Epithelial cell of esophagus (primary cell): ENCODE measurements at regions not wholly inside any gene's neighbourhood (a gene's known extent, or its start where the extent isn't known, plus 50 kb on each side); places are given as distances from the start of the nearest gene placed in this dataset.
"Not testable (repeated sequence)": the region's sequence is repeated elsewhere in the genome, so short reads cannot be mapped to it uniquely, and the experiment has no call there.

ENCODE experiments used
- DNase-seq: peaks from one replicate; pipeline ENCODE4 v3.0.0; 2010; ENCODE audit warnings: low read depth
- H3K4me3 ChIP-seq: 2 replicates; pipeline ENCODE4 v1.5.1; 2011; ENCODE audit warnings: mild to moderate bottlenecking, low read length, control low read depth
- TF ChIP-seq, protein P1 (sequence below): IDR thresholded peaks from 2 replicates; pipeline ENCODE4 v1.5.1; 2011; ENCODE audit warnings: low read depth, mild to moderate bottlenecking, low read length, control low read depth, inconsistent platforms; ENCODE audit not compliant: insufficient read depth; ENCODE audit errors: missing control alignments

DNA sequence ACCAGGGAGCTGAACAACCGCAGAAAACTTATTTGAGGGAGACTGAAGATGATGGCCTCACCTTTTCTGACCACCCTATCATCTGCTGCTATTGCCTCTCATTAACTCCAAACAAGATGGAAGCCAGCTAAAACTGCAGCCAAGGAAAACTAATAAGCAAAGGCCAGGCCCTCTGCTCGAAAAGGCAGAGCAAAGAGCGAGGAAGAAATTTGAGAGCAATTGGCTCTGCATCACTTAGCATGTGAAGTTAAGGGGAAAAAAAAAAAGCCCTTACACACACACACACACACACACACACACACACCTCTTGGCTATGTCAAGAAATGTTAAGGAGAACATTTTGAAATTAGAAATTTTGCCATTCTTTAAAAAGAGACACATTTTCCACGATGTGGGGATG is 228.1 kb upstream of the CYLC2 start:
- no peak for DNase-seq
- no peak overlapping the region for H3K4me3 ChIP-seq
- TF ChIP-seq, protein P1, sequence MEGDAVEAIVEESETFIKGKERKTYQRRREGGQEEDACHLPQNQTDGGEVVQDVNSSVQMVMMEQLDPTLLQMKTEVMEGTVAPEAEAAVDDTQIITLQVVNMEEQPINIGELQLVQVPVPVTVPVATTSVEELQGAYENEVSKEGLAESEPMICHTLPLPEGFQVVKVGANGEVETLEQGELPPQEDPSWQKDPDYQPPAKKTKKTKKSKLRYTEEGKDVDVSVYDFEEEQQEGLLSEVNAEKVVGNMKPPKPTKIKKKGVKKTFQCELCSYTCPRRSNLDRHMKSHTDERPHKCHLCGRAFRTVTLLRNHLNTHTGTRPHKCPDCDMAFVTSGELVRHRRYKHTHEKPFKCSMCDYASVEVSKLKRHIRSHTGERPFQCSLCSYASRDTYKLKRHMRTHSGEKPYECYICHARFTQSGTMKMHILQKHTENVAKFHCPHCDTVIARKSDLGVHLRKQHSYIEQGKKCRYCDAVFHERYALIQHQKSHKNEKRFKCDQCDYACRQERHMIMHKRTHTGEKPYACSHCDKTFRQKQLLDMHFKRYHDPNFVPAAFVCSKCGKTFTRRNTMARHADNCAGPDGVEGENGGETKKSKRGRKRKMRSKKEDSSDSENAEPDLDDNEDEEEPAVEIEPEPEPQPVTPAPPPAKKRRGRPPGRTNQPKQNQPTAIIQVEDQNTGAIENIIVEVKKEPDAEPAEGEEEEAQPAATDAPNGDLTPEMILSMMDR, result no peak

DNA sequence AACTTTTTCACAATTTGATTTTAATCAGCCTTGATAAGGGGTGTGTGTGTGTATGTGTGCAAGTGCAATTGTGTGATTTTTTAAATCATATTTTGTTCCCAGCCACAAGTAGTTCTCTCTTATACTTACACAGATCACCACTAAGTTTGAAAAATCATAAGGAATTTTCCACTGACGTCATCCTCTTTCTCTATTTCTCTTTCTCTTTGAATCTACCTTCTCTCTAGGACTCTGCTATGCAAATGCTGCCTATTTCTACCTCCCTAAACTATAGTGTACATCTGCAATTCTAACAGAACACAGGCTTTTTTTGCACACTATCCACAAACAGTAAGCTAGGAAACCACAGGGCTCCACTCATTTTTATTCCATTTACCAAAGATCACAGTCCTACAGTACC is 254.6 kb upstream of the CYLC2 start:
- no peak for DNase-seq
- TF ChIP-seq, protein P1, result no peak
- H3K4me3 ChIP-seq, result no peak overlapping the region

DNA sequence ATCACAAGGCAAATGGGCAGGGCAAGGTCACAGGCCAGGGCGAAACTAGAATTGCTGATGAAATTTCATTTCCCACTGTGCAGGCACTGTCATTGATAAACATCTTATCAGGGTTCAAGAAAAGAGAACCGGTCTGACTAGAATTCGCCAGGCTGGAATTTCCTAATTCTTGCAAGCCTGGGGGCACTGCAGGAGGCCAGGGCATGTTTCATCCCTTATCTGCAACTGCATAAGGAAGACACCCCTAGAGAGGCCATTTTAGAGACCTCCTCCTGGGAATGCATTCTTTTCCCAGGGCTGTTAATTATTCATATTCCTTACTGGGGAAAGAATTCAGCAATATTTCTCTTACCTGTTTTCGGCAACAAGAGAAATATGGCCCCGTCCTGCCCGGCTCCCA is 266.2 kb upstream of the CYLC2 start:
- DNase-seq, result no peak
- TF ChIP-seq, protein P1, result no peak
- H3K4me3 ChIP-seq, result no peak overlapping the region

DNA sequence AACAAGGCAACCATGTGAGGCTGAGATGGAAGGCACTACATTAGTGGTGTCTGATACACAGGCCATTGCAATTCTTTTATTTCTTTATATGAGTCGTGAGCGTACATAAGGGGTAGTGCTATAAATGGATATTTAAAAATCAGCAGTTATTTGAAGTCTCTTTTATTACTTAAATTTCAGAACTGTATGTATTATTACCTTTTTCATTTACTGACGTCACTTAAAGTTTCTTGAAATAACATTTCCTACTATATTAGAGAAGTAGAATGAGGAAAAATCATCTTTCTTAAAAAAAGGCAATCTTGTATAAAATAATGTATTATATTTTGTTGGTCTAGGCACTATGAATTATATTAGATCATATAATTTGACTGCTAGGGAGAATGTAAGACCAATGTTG is 280.9 kb upstream of the CYLC2 start:
- DNase-seq, result no peak
- no peak overlapping the region for H3K4me3 ChIP-seq
- TF ChIP-seq, protein P1, result no peak

DNA sequence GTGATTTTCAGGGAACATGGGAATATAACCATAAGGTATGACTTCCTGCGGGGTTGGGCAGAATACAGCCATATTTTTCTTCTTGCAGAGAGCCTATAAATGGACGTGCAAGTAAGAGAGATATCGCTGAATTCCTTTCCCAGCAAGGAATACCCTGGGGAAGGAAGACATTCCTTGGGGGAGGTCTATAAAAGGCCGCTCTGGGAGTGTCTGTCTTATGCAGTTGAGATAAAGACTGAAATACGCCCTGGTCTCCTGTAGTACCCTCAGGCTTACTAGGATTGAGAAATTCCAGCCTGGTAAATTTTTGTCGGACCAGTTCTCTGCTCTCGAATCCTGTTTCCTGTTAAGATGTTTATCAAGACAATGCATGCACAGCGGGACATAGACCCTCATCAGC is 282.2 kb upstream of the CYLC2 start:
- H3K4me3 ChIP-seq, DNase-seq: not testable (repeated sequence)

DNA sequence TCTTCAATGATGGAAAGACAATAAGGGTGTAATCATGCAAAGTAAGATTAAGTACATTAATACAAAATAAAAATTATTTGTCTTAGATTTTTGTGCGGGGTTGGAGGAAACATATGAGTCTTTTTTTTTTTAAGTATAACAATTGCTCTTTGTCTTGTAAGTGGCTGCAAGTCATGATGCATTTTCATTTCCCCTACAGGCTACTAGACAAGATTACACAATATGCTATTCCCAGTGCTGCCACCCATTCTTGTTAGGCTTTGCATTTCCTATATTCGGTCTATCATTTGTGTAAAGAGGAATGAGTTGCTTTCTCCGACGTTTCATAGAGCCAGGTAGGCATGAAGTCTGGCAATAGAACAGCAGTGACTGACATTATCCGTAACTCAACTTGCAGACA is 294.2 kb upstream of the CYLC2 start:
- H3K4me3 ChIP-seq, result no peak overlapping the region
- TF ChIP-seq, protein P1, result no peak
- peak; percentile 2 for DNase-seq

DNA sequence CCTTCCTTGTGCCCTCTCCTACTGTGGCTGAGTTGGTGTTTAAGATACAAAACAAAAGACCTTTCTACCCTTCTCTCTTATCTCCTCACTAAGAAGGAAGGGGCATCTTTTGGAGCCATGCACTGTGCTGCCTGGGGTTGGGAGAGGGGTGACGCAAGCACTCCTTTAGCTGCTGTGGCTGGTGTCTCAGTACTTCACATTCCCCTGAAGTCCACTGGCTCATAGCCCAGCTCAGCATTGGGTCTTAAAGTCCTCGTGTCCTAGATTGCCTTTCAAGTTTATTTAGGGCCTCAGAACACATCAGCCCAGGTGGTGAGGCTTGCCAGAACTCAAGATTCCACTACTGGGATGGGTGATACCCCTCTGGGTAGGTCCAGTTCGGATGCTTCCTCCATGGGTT is 325.9 kb upstream of the CYLC2 start:
- no peak overlapping the region for H3K4me3 ChIP-seq
- TF ChIP-seq, protein P1, result no peak
- no peak for DNase-seq

DNA sequence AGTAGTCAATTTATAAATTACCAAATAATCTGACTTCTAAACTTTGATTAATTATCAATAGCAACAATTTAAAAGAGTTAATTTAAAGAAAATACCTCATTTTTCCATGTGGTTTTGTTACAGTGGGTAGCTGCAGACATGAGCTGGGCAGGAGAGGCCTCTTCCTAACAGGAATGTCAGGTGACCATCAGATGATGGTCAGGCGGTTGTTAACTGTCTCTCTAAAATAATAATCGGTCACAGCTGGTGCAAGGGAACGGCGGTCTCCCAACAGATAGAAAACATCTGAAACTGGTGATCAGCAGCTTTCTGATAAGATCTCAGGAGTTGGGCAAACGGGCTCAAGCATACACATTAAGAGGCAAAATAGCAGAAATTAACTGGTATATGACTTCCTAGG is 342.7 kb upstream of the CYLC2 start:
- H3K4me3 ChIP-seq, result no peak overlapping the region
- TF ChIP-seq, protein P1, result no peak
- no peak for DNase-seq
